ENCODE measurements at regions not wholly inside any gene's neighbourhood (a gene's known extent, or its start where the extent isn't known, plus 50 kb on each side); places are given as distances from the start of the nearest gene placed in this dataset.

DNA sequence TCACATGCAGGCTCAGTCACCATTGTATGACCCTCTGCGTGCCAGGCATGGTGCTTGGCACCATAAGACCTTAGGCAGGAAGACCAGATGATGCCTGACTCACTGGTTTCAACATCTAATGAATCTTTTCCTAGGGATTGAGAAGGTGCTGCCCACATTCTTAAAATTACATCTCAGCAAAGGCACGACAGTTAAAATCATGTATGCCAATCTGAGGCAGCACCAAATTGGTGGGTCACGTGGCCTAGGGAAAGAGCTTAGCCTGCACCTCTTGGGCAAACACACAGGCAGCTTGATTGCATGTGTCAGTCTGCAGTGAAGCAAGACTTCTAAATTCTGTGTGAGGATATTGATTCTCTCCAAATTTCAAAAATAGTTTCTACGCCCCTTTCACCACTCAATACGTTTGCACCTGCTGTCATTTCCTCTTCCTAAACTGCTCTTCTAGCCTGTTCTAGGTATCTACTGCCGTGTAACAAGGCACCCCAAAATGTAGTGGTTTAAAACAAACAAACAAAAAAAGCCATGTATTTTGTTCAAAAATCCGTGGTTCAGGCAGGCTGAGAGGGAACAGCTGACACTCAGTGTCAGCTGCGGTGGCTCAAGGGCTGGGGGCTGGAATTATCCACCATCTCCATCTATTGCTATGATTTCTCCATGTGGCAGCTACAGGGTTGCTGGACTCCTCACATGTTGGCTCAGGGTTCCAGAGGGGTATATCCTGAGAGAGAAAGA is 160.2 kb upstream of the FGGY start:
- no peak for DNase-seq (ENCODE audit: low spot score)
- ATAC-seq (ENCODE audit: low read depth), result peak; percentile 83

DNA sequence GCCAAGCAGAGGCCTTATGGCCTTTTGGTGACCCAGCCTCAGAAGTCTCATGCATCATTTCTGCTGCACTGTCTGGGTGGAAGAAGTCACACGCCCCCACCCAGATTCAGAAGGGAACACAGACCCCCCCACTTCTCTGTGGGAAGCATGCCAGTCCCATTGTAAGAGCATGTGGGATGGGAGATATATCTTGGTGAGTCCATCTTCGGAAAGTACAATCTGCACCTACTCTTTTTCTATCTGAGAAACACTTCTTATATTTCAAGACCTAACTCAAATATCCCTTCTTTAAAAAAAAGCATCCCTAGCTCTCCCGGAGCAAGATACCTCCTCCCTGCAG is 159.6 kb upstream of the FGGY start:
- Histone ChIP-seq H3K9me3 (ENCODE audit: severe bottlenecking) (no peaks in the 10 kb centered on the region), H3K27me3 (ENCODE audit: insufficient read depth, poor library complexity, severe bottlenecking) (no peaks in the 10 kb centered on the region), H3K4me3 (ENCODE audit: severe bottlenecking) (no peak overlapping the region), H3K27ac (ENCODE audit: poor library complexity, severe bottlenecking) (peak overlapping the region; percentile 95), H3K4me1 (ENCODE audit: insufficient read depth, poor library complexity, severe bottlenecking) (peaks cover 32% of the 10 kb centered on the region), H3K36me3 (ENCODE audit: low read depth) (no peaks in the 10 kb centered on the region)
- DNase-seq (ENCODE audit: low spot score), result no peak
- ATAC-seq (ENCODE audit: low read depth), result no peak
- TF ChIP-seq, protein P1, sequence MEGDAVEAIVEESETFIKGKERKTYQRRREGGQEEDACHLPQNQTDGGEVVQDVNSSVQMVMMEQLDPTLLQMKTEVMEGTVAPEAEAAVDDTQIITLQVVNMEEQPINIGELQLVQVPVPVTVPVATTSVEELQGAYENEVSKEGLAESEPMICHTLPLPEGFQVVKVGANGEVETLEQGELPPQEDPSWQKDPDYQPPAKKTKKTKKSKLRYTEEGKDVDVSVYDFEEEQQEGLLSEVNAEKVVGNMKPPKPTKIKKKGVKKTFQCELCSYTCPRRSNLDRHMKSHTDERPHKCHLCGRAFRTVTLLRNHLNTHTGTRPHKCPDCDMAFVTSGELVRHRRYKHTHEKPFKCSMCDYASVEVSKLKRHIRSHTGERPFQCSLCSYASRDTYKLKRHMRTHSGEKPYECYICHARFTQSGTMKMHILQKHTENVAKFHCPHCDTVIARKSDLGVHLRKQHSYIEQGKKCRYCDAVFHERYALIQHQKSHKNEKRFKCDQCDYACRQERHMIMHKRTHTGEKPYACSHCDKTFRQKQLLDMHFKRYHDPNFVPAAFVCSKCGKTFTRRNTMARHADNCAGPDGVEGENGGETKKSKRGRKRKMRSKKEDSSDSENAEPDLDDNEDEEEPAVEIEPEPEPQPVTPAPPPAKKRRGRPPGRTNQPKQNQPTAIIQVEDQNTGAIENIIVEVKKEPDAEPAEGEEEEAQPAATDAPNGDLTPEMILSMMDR (IDR thresholded peaks at IDR 0.05; ENCODE audit: poor library complexity, severe bottlenecking), result no peak

More for the DNA sequence above, 160.2 kb upstream of the FGGY start:
- H3K27me3 ChIP-seq (ENCODE audit: insufficient read depth, poor library complexity, severe bottlenecking), result no peaks in the 10 kb centered on the region
- TF ChIP-seq, protein P1 (IDR thresholded peaks at IDR 0.05; ENCODE audit: poor library complexity, severe bottlenecking), result no peak
- H3K27ac ChIP-seq (ENCODE audit: poor library complexity, severe bottlenecking), result peak overlapping the region; percentile 95
- H3K9me3 ChIP-seq (ENCODE audit: severe bottlenecking), result no peaks in the 10 kb centered on the region
- H3K4me1 ChIP-seq (ENCODE audit: insufficient read depth, poor library complexity, severe bottlenecking), result peaks cover 27% of the 10 kb centered on the region
- H3K4me3 ChIP-seq (ENCODE audit: severe bottlenecking), result no peak overlapping the region
- H3K36me3 ChIP-seq (ENCODE audit: low read depth), result no peaks in the 10 kb centered on the region

DNA sequence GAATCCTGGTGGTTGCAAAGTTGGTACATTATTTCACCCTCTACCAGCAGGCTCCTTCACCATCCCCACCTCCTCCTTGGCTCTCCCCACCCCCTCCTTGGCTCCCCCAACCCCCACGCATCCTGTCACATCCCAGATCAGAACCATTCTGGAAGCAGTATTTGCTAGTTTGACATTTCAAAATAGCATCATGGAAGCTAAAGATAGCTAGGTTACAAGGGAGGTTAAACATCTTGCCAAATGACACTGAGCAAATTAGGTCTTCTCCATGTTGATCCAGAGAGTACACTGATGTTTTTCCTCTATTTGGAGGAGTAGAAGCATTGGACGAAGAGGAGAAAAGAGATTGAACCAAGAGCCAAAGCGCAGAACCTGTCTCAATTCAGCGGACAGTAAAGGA is 158.9 kb upstream of the FGGY start:
- no peaks in the 10 kb centered on the region for H3K36me3 ChIP-seq (ENCODE audit: low read depth)
- DNase-seq (ENCODE audit: low spot score) (no peak), ATAC-seq (ENCODE audit: low read depth) (no peak)
- no peaks in the 10 kb centered on the region for H3K27me3 ChIP-seq (ENCODE audit: insufficient read depth, poor library complexity, severe bottlenecking)
- TF ChIP-seq, protein P1 (IDR thresholded peaks at IDR 0.05; ENCODE audit: poor library complexity, severe bottlenecking), result no peak
- no peaks in the 10 kb centered on the region for H3K9me3 ChIP-seq (ENCODE audit: severe bottlenecking)
- peak overlapping the region; percentile 95 for H3K27ac ChIP-seq (ENCODE audit: poor library complexity, severe bottlenecking)
- no peak overlapping the region for H3K4me3 ChIP-seq (ENCODE audit: severe bottlenecking)
- peaks cover 39% of the 10 kb centered on the region for H3K4me1 ChIP-seq (ENCODE audit: insufficient read depth, poor library complexity, severe bottlenecking)

DNA sequence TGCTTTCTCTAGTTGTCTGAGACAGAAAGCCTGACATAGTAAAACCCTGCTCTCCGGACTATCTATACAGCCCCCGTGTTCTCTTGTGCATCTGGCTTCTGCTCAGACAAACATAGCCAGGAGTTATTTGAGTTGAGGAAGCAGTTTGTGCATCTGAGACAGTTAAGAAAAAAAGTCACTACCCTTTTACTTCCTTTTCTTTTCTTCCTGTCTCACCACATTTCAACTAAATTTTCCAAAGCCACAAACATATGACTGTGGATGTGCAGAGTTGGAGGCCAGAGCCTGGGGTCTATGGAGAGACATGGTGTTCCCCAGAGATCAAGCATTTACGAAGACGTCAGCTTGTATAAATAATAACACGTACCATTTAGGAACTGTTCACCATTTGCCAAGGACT is 158.5 kb upstream of the FGGY start:
- H3K4me3 ChIP-seq (ENCODE audit: severe bottlenecking), result no peak overlapping the region
- H3K36me3 ChIP-seq (ENCODE audit: low read depth), result no peaks in the 10 kb centered on the region
- no peak for DNase-seq (ENCODE audit: low spot score)
- peak overlapping the region; percentile 95 for H3K27ac ChIP-seq (ENCODE audit: poor library complexity, severe bottlenecking)
- ATAC-seq (ENCODE audit: low read depth), result no peak
- H3K4me1 ChIP-seq (ENCODE audit: insufficient read depth, poor library complexity, severe bottlenecking), result peaks cover 41% of the 10 kb centered on the region
- no peaks in the 10 kb centered on the region for H3K9me3 ChIP-seq (ENCODE audit: severe bottlenecking)
- H3K27me3 ChIP-seq (ENCODE audit: insufficient read depth, poor library complexity, severe bottlenecking), result no peaks in the 10 kb centered on the region
- TF ChIP-seq, protein P1 (IDR thresholded peaks at IDR 0.05; ENCODE audit: poor library complexity, severe bottlenecking), result no peak

DNA sequence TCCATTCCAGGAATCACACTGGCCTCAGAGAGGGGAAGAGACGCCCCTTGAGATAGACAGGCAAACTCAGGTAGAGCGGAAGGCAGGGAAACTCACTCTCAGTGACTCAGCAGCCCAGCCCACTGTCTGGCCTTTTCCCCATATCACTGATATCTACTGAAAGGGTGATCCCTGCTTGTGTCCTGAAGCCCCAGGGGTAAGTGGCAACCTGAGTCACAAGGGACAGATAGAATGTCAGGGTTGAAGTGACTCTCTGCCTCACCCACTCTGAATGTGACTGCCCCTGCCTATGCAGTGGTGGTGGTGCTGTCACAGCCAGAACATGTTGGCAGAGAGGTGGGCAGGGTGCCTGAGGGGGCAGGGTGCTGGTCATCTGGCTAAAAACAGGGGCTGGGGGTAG is 157.5 kb upstream of the FGGY start:
- ATAC-seq (ENCODE audit: low read depth) (peak; percentile 46), DNase-seq (ENCODE audit: low spot score) (no peak)
- H3K36me3 ChIP-seq (ENCODE audit: low read depth), result no peaks in the 10 kb centered on the region
- H3K4me1 ChIP-seq (ENCODE audit: insufficient read depth, poor library complexity, severe bottlenecking), result peaks cover 51% of the 10 kb centered on the region
- peak overlapping the region; percentile 95 for H3K27ac ChIP-seq (ENCODE audit: poor library complexity, severe bottlenecking)
- H3K9me3 ChIP-seq (ENCODE audit: severe bottlenecking), result no peaks in the 10 kb centered on the region
- H3K4me3 ChIP-seq (ENCODE audit: severe bottlenecking), result no peak overlapping the region
- no peaks in the 10 kb centered on the region for H3K27me3 ChIP-seq (ENCODE audit: insufficient read depth, poor library complexity, severe bottlenecking)
- TF ChIP-seq, protein P1 (IDR thresholded peaks at IDR 0.05; ENCODE audit: poor library complexity, severe bottlenecking), result no peak
